ENCODE measurements at regions not wholly inside any gene's neighbourhood (a gene's known extent, or its start where the extent isn't known, plus 50 kb on each side); places are given as distances from the start of the nearest gene placed in this dataset.

DNA sequence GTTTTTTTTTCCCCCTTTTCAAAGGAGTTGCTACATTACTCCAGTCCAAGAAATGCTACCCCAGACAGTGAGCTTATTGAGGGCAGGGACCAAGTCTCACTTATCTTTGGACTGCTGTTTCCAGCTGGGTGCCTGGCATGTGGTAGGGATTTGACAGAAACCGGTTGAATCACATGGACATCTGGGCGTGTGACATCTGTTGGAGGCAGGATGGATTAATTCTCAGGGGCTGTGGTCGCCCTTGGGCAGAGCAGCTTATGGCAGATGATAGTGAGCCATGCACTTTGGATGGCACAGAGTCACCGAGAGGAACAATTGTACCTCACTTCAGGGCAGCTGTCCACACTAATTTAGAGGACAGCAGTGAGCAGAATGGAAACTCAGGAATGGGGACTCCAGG is 254.6 kb upstream of the ID2 start:
- no peak for DNase-seq (ENCODE audit: low read depth in 1 of 2, low spot score in 1 of 2)
- in situ Hi-C loops (cut with HindIII; ENCODE audit: low pct_unique_long_range_greater_than_20kb, low sequenced_read_pairs): no loop called here
- TF ChIP-seq JUND (IDR thresholded peaks at IDR 0.05; ENCODE audit: low read depth): no peak

- in situ Hi-C loops (cut with HindIII; ENCODE audit: low pct_unique_long_range_greater_than_20kb, low sequenced_read_pairs): no loop called here
- TF ChIP-seq JUND (IDR thresholded peaks at IDR 0.05; ENCODE audit: low read depth): no peak
- DNase-seq (ENCODE audit: low read depth in 1 of 2, low spot score in 1 of 2): no peak
These were observed 251.2 kb upstream of the ID2 start for GRCh38 chr2:8430628-8431027.

- peak in 1 of 2 experiments; percentile 32 for DNase-seq (ENCODE audit: low read depth in 1 of 2, low spot score in 1 of 2)
- no peak for TF ChIP-seq JUND (IDR thresholded peaks at IDR 0.05; ENCODE audit: low read depth)
- in situ Hi-C loops (cut with HindIII; ENCODE audit: low pct_unique_long_range_greater_than_20kb, low sequenced_read_pairs): no loop called here
These were observed 250.3 kb upstream of the ID2 start for GRCh38 chr2:8431446-8432125.

DNA sequence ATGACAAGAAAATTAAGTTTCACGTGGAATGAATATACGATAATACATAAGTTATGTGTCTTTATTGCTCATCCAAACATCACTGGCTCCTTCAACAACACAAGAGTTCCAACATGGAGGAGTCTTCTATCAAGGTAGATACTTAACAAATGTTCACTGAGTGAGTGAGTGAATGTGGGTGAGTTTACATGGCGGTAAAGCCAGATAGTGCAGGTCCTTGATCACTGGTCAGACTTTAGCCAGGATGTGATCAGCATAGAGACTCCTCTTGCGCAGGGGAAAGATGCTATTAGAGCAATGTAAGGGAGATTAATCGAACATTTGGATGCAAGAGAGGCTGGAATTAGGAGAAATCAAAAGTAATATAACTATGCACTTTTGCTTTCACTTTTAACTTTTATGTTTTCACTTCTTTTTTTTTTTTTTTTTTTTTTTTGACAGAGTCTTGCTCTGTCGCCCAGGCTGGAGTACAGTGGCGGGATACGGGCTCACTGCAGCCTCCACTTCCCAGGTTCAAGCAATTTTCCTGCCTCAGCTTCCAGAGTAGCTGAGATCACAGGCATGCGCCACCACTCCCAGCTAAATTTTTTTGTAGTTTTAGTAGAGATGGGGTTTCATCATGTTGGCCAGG is 249.0 kb upstream of the ID2 start:
- no peak for DNase-seq (ENCODE audit: low read depth in 1 of 2, low spot score in 1 of 2)
- in situ Hi-C loops (cut with HindIII; ENCODE audit: low pct_unique_long_range_greater_than_20kb, low sequenced_read_pairs): no loop called here
- no peak for TF ChIP-seq JUND (IDR thresholded peaks at IDR 0.05; ENCODE audit: low read depth)

DNA sequence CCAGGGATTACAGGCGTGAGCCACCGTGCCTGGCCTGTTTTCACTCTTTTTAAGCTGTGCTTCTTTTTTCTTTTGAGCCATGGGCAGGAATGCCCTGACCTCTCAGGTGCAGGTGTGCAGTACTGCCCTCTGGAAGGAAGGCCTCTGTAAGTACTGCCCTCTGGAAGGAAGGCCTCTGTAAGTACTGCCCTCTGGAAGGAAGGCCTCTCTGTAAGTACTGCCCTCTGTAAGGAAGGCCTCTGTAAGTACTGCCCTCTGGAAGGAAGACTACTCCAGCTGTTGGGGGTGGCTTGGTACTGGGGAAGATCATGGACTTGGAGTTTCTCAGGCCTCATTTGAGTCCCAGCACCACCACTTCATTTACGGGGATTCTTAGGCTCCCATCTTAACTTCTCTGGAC is 248.5 kb upstream of the ID2 start:
- in situ Hi-C loops (cut with HindIII; ENCODE audit: low pct_unique_long_range_greater_than_20kb, low sequenced_read_pairs): no loop called here
- DNase-seq (ENCODE audit: low read depth in 1 of 2, low spot score in 1 of 2): peak in 1 of 2 experiments; percentile 15
- TF ChIP-seq JUND (IDR thresholded peaks at IDR 0.05; ENCODE audit: low read depth): no peak

GRCh38 chr2:8435608-8436007 is 246.2 kb upstream of the ID2 start:
- in situ Hi-C loops (cut with HindIII; ENCODE audit: low pct_unique_long_range_greater_than_20kb, low sequenced_read_pairs): no loop called here
- DNase-seq (ENCODE audit: low read depth in 1 of 2, low spot score in 1 of 2): no peak
- TF ChIP-seq JUND (IDR thresholded peaks at IDR 0.05; ENCODE audit: low read depth): no peak

DNA sequence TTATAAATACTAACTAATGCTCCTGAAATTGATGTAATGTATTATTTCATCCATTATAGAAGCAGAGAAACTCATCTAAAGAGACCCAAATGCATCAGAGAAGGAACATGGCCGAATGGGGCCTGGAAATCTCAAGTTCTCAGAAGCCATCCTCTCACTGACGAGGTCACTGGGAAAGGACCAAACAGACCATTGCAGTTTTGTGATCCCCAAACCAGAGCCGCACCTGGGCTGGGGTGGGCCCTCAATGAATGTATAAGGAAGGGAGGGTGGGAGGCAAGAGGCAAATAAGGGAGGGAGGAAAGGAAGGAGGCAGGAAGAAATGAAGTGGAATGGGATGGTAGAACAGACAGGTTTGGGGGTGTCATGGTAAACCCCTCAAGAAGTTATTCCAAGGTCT is 245.3 kb upstream of the ID2 start:
- DNase-seq (ENCODE audit: low read depth in 1 of 2, low spot score in 1 of 2): no peak
- in situ Hi-C loops (cut with HindIII; ENCODE audit: low pct_unique_long_range_greater_than_20kb, low sequenced_read_pairs): no loop called here
- no peak for TF ChIP-seq JUND (IDR thresholded peaks at IDR 0.05; ENCODE audit: low read depth)

DNA sequence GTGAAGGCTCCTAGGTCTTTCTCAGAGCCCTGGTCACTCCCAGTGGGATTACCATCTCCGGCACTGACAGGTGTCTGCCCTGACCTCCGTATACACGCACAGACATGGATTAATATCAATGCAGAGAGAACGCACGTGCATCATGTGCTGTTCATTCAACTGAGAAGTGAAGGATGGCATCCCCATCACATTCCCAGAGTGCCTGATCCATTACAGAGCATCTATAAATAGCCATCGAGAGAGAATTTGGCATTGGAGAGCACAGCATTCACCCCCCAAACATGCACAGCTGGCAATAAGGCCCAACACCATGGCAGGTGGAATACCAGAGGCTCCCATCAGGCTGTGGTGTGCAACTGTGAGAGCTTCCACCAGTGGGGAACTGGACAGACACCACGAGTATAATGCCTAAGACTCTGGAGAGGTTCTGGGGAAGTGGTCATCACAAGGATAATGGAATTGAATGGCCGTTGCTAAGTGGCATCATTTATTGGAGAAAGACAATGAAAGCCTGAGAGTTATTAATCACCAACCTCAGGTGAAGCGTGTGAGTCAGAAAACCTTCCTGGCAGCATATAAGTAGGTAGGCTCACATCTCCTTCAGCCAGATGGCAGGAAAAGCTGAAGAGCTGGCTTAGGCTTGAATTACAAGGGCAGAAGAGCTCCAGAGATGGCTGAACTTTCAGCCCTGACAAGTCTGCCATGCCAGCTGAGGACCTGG is 244.5 kb upstream of the ID2 start:
- in situ Hi-C loops (cut with HindIII; ENCODE audit: low pct_unique_long_range_greater_than_20kb, low sequenced_read_pairs): no loop called here
- no peak for DNase-seq (ENCODE audit: low read depth in 1 of 2, low spot score in 1 of 2)
- TF ChIP-seq JUND (IDR thresholded peaks at IDR 0.05; ENCODE audit: low read depth): no peak

- TF ChIP-seq JUND (IDR thresholded peaks at IDR 0.05; ENCODE audit: low read depth): no peak
- no peak for DNase-seq (ENCODE audit: low read depth in 1 of 2, low spot score in 1 of 2)
- in situ Hi-C loops (cut with HindIII; ENCODE audit: low pct_unique_long_range_greater_than_20kb, low sequenced_read_pairs): no loop called here
These were observed 243.9 kb upstream of the ID2 start for GRCh38 chr2:8437949-8438400.

GRCh38 chr2:8438476-8438875 is 243.4 kb upstream of the ID2 start:
- no peak for TF ChIP-seq JUND (IDR thresholded peaks at IDR 0.05; ENCODE audit: low read depth)
- in situ Hi-C loops (cut with HindIII; ENCODE audit: low pct_unique_long_range_greater_than_20kb, low sequenced_read_pairs): no loop called here
- no peak for DNase-seq (ENCODE audit: low read depth in 1 of 2, low spot score in 1 of 2)

GRCh38 chr2:8438996-8439395 is 242.9 kb upstream of the ID2 start:
- TF ChIP-seq JUND (IDR thresholded peaks at IDR 0.05; ENCODE audit: low read depth): no peak
- in situ Hi-C loops (cut with HindIII; ENCODE audit: low pct_unique_long_range_greater_than_20kb, low sequenced_read_pairs): no loop called here
- DNase-seq (ENCODE audit: low read depth in 1 of 2, low spot score in 1 of 2): no peak

- in situ Hi-C loops (cut with HindIII; ENCODE audit: low pct_unique_long_range_greater_than_20kb, low sequenced_read_pairs): no loop called here
- no peak for DNase-seq (ENCODE audit: low read depth in 1 of 2, low spot score in 1 of 2)
- TF ChIP-seq JUND (IDR thresholded peaks at IDR 0.05; ENCODE audit: low read depth): no peak
These were observed 241.7 kb upstream of the ID2 start for GRCh38 chr2:8440029-8440778.

Measured in T47D (cell line).